ENCODE measurements at regions not wholly inside any gene's neighbourhood (a gene's known extent, or its start where the extent isn't known, plus 50 kb on each side); places are given as distances from the start of the nearest gene placed in this dataset.
A peak's percentile ranks its signal among the peaks of the same experiment; 100 is the strongest.

- DNase-seq, result no peak
Measured at GRCh38 chr11:127926721-127927120, 660.6 kb downstream of the ETS1 start.

- no peak for DNase-seq
Measured at GRCh38 chr11:127925475-127925874, 661.9 kb downstream of the ETS1 start.

GRCh38 chr11:127919206-127920000, 668.0 kb downstream of the ETS1 start:
- DNase-seq, result no peak

GRCh38 chr11:127902382-127902781, 685.0 kb downstream of the ETS1 start:
- no peak for DNase-seq

GRCh38 chr11:127898422-127899365, 688.7 kb downstream of the ETS1 start:
- no peak for DNase-seq

- no peak for DNase-seq
Measured at GRCh38 chr11:127895776-127896175, 691.6 kb downstream of the ETS1 start.

- DNase-seq, result no peak
Measured at GRCh38 chr11:127894316-127894715, 693.0 kb downstream of the ETS1 start.

GRCh38 chr11:127890030-127890615, 697.2 kb downstream of the ETS1 start:
- no peak for DNase-seq

GRCh38 chr11:127888386-127888785, 699.0 kb downstream of the ETS1 start:
- no peak for DNase-seq

GRCh38 chr11:127875131-127875530, 712.2 kb downstream of the ETS1 start:
- DNase-seq, result no peak

- no peak for DNase-seq
Measured at GRCh38 chr11:127873478-127873877, 713.9 kb downstream of the ETS1 start.

GRCh38 chr11:127866109-127866508, 721.2 kb downstream of the ETS1 start:
- DNase-seq, result no peak

- DNase-seq, result no peak
Measured at GRCh38 chr11:127864861-127865260, 722.5 kb downstream of the ETS1 start.

GRCh38 chr11:127862406-127862805, 725.0 kb downstream of the ETS1 start:
- no peak for DNase-seq

- DNase-seq, result no peak
Measured at GRCh38 chr11:127859941-127860354, 727.4 kb downstream of the ETS1 start.

- DNase-seq, result no peak
Measured at GRCh38 chr11:127844876-127845275, 742.5 kb downstream of the ETS1 start.

- peak; percentile 78 for DNase-seq
Measured at GRCh38 chr11:127843483-127844396, 743.6 kb downstream of the ETS1 start.

- no peak for DNase-seq
Measured at GRCh38 chr11:127825183-127825582, 762.2 kb downstream of the ETS1 start.

- DNase-seq, result no peak
Measured at GRCh38 chr11:127818625-127819024, 768.7 kb downstream of the ETS1 start.

GRCh38 chr11:127816962-127817361, 770.4 kb downstream of the ETS1 start:
- peak; percentile 15 for DNase-seq

GRCh38 chr11:127815331-127815730, 772.0 kb downstream of the ETS1 start:
- DNase-seq, result no peak

GRCh38 chr11:127806501-127806900, 780.9 kb downstream of the ETS1 start:
- no peak for DNase-seq

Data from OCI-M1 (cell line).